Large intestine (tissue), 3 donors: ENCODE measurements at regions not wholly inside any gene's neighbourhood (a gene's known extent, or its start where the extent isn't known, plus 50 kb on each side); places are given as distances from the start of the nearest gene placed in this dataset.

Experiments
- DNase-seq, 2 donors: peaks; one replicate each; pipeline versions ENCODE4 v3.0.0 to v3.0.0-alpha.2; 2013
- H3K27ac ChIP-seq: one replicate; pipeline ENCODE4 v1.5.1; 2013; ENCODE audit warnings: low read length
- H3K27me3 ChIP-seq: 2 replicates; pipeline ENCODE4 v1.6.1; 2013; ENCODE audit warnings: low read length; ENCODE audit not compliant: control insufficient read depth, insufficient read depth
- H3K36me3 ChIP-seq: 2 replicates; pipeline ENCODE4 v1.6.1; 2013; ENCODE audit warnings: low read length; ENCODE audit not compliant: control insufficient read depth, insufficient read depth
- H3K4me1 ChIP-seq: one replicate; pipeline ENCODE4 v1.6.1; 2013; ENCODE audit warnings: low read length; ENCODE audit not compliant: control insufficient read depth, insufficient read depth
- H3K4me3 ChIP-seq: one replicate; pipeline ENCODE4 v1.5.1; 2013; ENCODE audit warnings: low read length
- H3K9me3 ChIP-seq: one replicate; pipeline ENCODE4 v1.6.1; 2013; ENCODE audit warnings: mild to moderate bottlenecking, low read depth, low read length, moderate library complexity; ENCODE audit not compliant: control insufficient read depth
- WGBS: methylation state at CpG from one replicate; pipeline ENCODE4 v1.1.5; 2013; ENCODE audit warnings: low lambda C conversion rate; ENCODE audit not compliant: insufficient coverage; 5-methylcytosine and 5-hydroxymethylcytosine counted together

- WGBS = 100% methylated on average over 2 of the region's 2 CpGs
Measured at GRCh38 chr6:74334722-74335121, 638.7 kb downstream of the CD109 start.

GRCh38 chr6:74333406-74333805 lies 637.4 kb downstream of the CD109 start:
- H3K9me3 ChIP-seq = no peaks in the 10 kb centered on the region
- DNase-seq = no peak
- no peak overlapping the region for H3K4me3 ChIP-seq
- no peaks in the 10 kb centered on the region for H3K36me3 ChIP-seq
- no peaks in the 10 kb centered on the region for H3K4me1 ChIP-seq
- H3K27ac ChIP-seq = no peak overlapping the region
- no peaks in the 10 kb centered on the region for H3K27me3 ChIP-seq

More at GRCh38 chr6:74334722-74335121, 638.7 kb downstream of the CD109 start:
- Histone ChIP-seq H3K27ac (no peak overlapping the region), H3K27me3 (no peaks in the 10 kb centered on the region), H3K36me3 (no peaks in the 10 kb centered on the region), H3K4me3 (no peak overlapping the region), H3K9me3 (no peaks in the 10 kb centered on the region), H3K4me1 (no peaks in the 10 kb centered on the region)
- no peak for DNase-seq

GRCh38 chr6:74320715-74321114 lies 624.7 kb downstream of the CD109 start:
- H3K27me3 ChIP-seq = no peaks in the 10 kb centered on the region
- H3K27ac ChIP-seq = no peak overlapping the region
- no peaks in the 10 kb centered on the region for H3K9me3 ChIP-seq
- no peak overlapping the region for H3K4me3 ChIP-seq
- H3K36me3 ChIP-seq = no peaks in the 10 kb centered on the region
- no peaks in the 10 kb centered on the region for H3K4me1 ChIP-seq
- DNase-seq = no peak

- Histone ChIP-seq H3K27me3 (no peaks in the 10 kb centered on the region), H3K4me3 (no peak overlapping the region), H3K4me1 (no peaks in the 10 kb centered on the region), H3K9me3 (no peaks in the 10 kb centered on the region), H3K27ac (no peak overlapping the region), H3K36me3 (no peaks in the 10 kb centered on the region)
- no peak for DNase-seq
Measured at GRCh38 chr6:74320074-74320473, 624.1 kb downstream of the CD109 start.

GRCh38 chr6:74319292-74319691 lies 623.3 kb downstream of the CD109 start:
- Histone ChIP-seq H3K4me3 (no peak overlapping the region), H3K36me3 (no peaks in the 10 kb centered on the region), H3K27ac (no peak overlapping the region), H3K4me1 (no peaks in the 10 kb centered on the region), H3K27me3 (no peaks in the 10 kb centered on the region), H3K9me3 (no peaks in the 10 kb centered on the region)
- no CpG with 5 or more reads among the region's 2 CpGs for WGBS
- no peak for DNase-seq

- Histone ChIP-seq H3K4me1 (no peaks in the 10 kb centered on the region), H3K27ac (no peak overlapping the region)
Measured at GRCh38 chr6:74318738-74319137, 622.7 kb downstream of the CD109 start.

GRCh38 chr6:74312081-74312480 lies 616.1 kb downstream of the CD109 start:
- Histone ChIP-seq H3K9me3 (no peaks in the 10 kb centered on the region), H3K27ac (no peak overlapping the region), H3K36me3 (no peaks in the 10 kb centered on the region), H3K4me1 (no peaks in the 10 kb centered on the region), H3K27me3 (no peaks in the 10 kb centered on the region), H3K4me3 (no peak overlapping the region)
- no peak for DNase-seq
- WGBS = 40% methylated on average over 1 of the region's 1 CpG

More at GRCh38 chr6:74318738-74319137, 622.7 kb downstream of the CD109 start:
- Histone ChIP-seq H3K4me3 (no peak overlapping the region), H3K9me3 (no peaks in the 10 kb centered on the region), H3K36me3 (no peaks in the 10 kb centered on the region), H3K27me3 (no peaks in the 10 kb centered on the region)
- no peak for DNase-seq

GRCh38 chr6:74311431-74311830 lies 615.4 kb downstream of the CD109 start:
- no peak overlapping the region for H3K4me3 ChIP-seq
- no peaks in the 10 kb centered on the region for H3K36me3 ChIP-seq
- no peak overlapping the region for H3K27ac ChIP-seq
- no peaks in the 10 kb centered on the region for H3K9me3 ChIP-seq
- H3K4me1 ChIP-seq = no peaks in the 10 kb centered on the region
- no peak for DNase-seq
- no peaks in the 10 kb centered on the region for H3K27me3 ChIP-seq
- WGBS = no CpG with 5 or more reads among the region's 2 CpGs

GRCh38 chr6:74289884-74290283 lies 593.9 kb downstream of the CD109 start:
- no peaks in the 10 kb centered on the region for H3K4me1 ChIP-seq
- peak; percentile 3 to 4 for DNase-seq
- WGBS = 11% methylated on average over 1 of the region's 3 CpGs
- H3K4me3 ChIP-seq = no peak overlapping the region
- H3K9me3 ChIP-seq = no peaks in the 10 kb centered on the region
- H3K27ac ChIP-seq = no peak overlapping the region
- no peaks in the 10 kb centered on the region for H3K27me3 ChIP-seq
- H3K36me3 ChIP-seq = no peaks in the 10 kb centered on the region

- Histone ChIP-seq H3K9me3 (no peaks in the 10 kb centered on the region), H3K36me3 (no peaks in the 10 kb centered on the region), H3K4me1 (no peaks in the 10 kb centered on the region), H3K4me3 (no peak overlapping the region), H3K27me3 (no peaks in the 10 kb centered on the region), H3K27ac (no peak overlapping the region)
- no peak for DNase-seq
- WGBS = 100% methylated on average over 1 of the region's 3 CpGs
Measured at GRCh38 chr6:74287932-74288331, 591.9 kb downstream of the CD109 start.

- DNase-seq = no peak
- no peaks in the 10 kb centered on the region for H3K9me3 ChIP-seq
- H3K4me3 ChIP-seq = no peak overlapping the region
- no CpG with 5 or more reads among the region's 2 CpGs for WGBS
- no peak overlapping the region for H3K27ac ChIP-seq
- no peaks in the 10 kb centered on the region for H3K27me3 ChIP-seq
- H3K36me3 ChIP-seq = no peaks in the 10 kb centered on the region
- H3K4me1 ChIP-seq = no peaks in the 10 kb centered on the region
Measured at GRCh38 chr6:74287441-74287840, 591.4 kb downstream of the CD109 start.

GRCh38 chr6:74284284-74284683 lies 588.3 kb downstream of the CD109 start:
- Histone ChIP-seq H3K9me3 (no peaks in the 10 kb centered on the region), H3K36me3 (no peaks in the 10 kb centered on the region), H3K4me1 (no peaks in the 10 kb centered on the region), H3K27me3 (no peaks in the 10 kb centered on the region), H3K27ac (no peak overlapping the region), H3K4me3 (no peak overlapping the region)
- DNase-seq = no peak
